ENCODE measurements at regions not wholly inside any gene's neighbourhood (a gene's known extent, or its start where the extent isn't known, plus 50 kb on each side); places are given as distances from the start of the nearest gene placed in this dataset.

- intact Hi-C loops (cut with micrococcal nuclease; ENCODE audit: unreplicated experiment): no loop called here
- Histone ChIP-seq H4K20me1 (ENCODE audit: insufficient read depth) (no peaks in the 10 kb centered on the region), H3K36me3 (ENCODE audit: low read depth) (no peaks in the 10 kb centered on the region), H3K4me3 (no peak overlapping the region), H3K79me2 (ENCODE audit: low read depth) (no peaks in the 10 kb centered on the region), H3K27me3 (ENCODE audit: insufficient read depth, low read depth) (no peaks in the 10 kb centered on the region), H3K27ac (no peak overlapping the region), H3K4me2 (no peak overlapping the region), H3K4me1 (replicated peaks; ENCODE audit: insufficient read depth) (no peaks in the 10 kb centered on the region), H3K9me3 (ENCODE audit: insufficient read depth, low read depth) (no peaks in the 10 kb centered on the region), H3F3A (ENCODE audit: insufficient read depth, low read depth) (no peaks in the 10 kb centered on the region), H3K9me2 (ENCODE audit: insufficient read depth) (no peaks in the 10 kb centered on the region), H2AFZ (no peak overlapping the region)
- TF ChIP-seq CTCF (conservative IDR thresholded peaks at IDR 0.05) (no peak), EZH2 (IDR thresholded peaks at IDR 0.05; ENCODE audit: low read depth) (no peak)
- ChIA-PET POLR2A (ENCODE audit: unreplicated experiment) (no interaction called here), CTCF (no interaction called here)
- no TSS peak for BruUV-seq (replicated peaks)
- DNase-seq: no peak
Observed at GRCh38 chr6:139922236-139922635, 547.8 kb upstream of the CITED2 start.

GRCh38 chr6:139920776-139921100 lies 546.3 kb upstream of the CITED2 start:
- Histone ChIP-seq H3K4me3 (no peak overlapping the region), H3K9me3 (ENCODE audit: insufficient read depth, low read depth) (no peaks in the 10 kb centered on the region), H3K9me2 (ENCODE audit: insufficient read depth) (no peaks in the 10 kb centered on the region), H3K27me3 (ENCODE audit: insufficient read depth, low read depth) (no peaks in the 10 kb centered on the region), H3K27ac (no peak overlapping the region), H3F3A (ENCODE audit: insufficient read depth, low read depth) (no peaks in the 10 kb centered on the region), H4K20me1 (ENCODE audit: insufficient read depth) (no peaks in the 10 kb centered on the region), H3K4me1 (replicated peaks; ENCODE audit: insufficient read depth) (no peaks in the 10 kb centered on the region), H3K79me2 (ENCODE audit: low read depth) (no peaks in the 10 kb centered on the region), H3K36me3 (ENCODE audit: low read depth) (no peaks in the 10 kb centered on the region), H2AFZ (no peak overlapping the region), H3K4me2 (no peak overlapping the region)
- TF ChIP-seq CTCF (conservative IDR thresholded peaks at IDR 0.05) (no peak), EZH2 (IDR thresholded peaks at IDR 0.05; ENCODE audit: low read depth) (no peak)
- no TSS peak for BruUV-seq (replicated peaks)
- ChIA-PET POLR2A (ENCODE audit: unreplicated experiment) (no interaction called here), CTCF (no interaction called here)
- intact Hi-C loops (cut with micrococcal nuclease; ENCODE audit: unreplicated experiment): no loop called here
- DNase-seq: no peak

GRCh38 chr6:139920027-139920775 lies 545.8 kb upstream of the CITED2 start:
- H3K27ac ChIP-seq: no peak overlapping the region
- H4K20me1 ChIP-seq (ENCODE audit: insufficient read depth): no peaks in the 10 kb centered on the region
- H3K4me3 ChIP-seq: no peak overlapping the region
- BruUV-seq (replicated peaks): no TSS peak
- no peak overlapping the region; the same call in 1 of the 2 replicates for H2AFZ ChIP-seq
- no peaks in the 10 kb centered on the region for H3K79me2 ChIP-seq (ENCODE audit: low read depth)
- TF ChIP-seq CTCF (conservative IDR thresholded peaks at IDR 0.05) (no peak), EZH2 (IDR thresholded peaks at IDR 0.05; ENCODE audit: low read depth) (no peak)
- CTCF ChIA-PET: no interaction called here
- H3F3A ChIP-seq (ENCODE audit: insufficient read depth, low read depth): no peaks in the 10 kb centered on the region
- H3K9me3 ChIP-seq (ENCODE audit: insufficient read depth, low read depth): no peaks in the 10 kb centered on the region
- H3K9me2 ChIP-seq (ENCODE audit: insufficient read depth): no peaks in the 10 kb centered on the region; the same call in 1 of the 2 replicates
- no peaks in the 10 kb centered on the region for H3K36me3 ChIP-seq (ENCODE audit: low read depth)
- no peaks in the 10 kb centered on the region for H3K4me1 ChIP-seq (replicated peaks; ENCODE audit: insufficient read depth)
- no peak for DNase-seq
- no peaks in the 10 kb centered on the region for H3K27me3 ChIP-seq (ENCODE audit: insufficient read depth, low read depth)
- intact Hi-C loops (cut with micrococcal nuclease; ENCODE audit: unreplicated experiment): no loop called here
- POLR2A ChIA-PET (ENCODE audit: unreplicated experiment): interaction anchor here (0.7 kb wide), 1 partner anchor 16 kb away, joined by 3 read pairs; no protein-coding TSS in a partner anchor
- H3K4me2 ChIP-seq: no peak overlapping the region

All from PC-9 (cell line).